GM12864 (cell line): ENCODE measurements at regions not wholly inside any gene's neighbourhood (a gene's known extent, or its start where the extent isn't known, plus 50 kb on each side); places are given as distances from the start of the nearest gene placed in this dataset.

Source experiments
- DNase-seq: peaks from one replicate; pipeline ENCODE4 v3.0.0-alpha.2; 2011; ENCODE audit warnings: low read depth
- H3K4me3 ChIP-seq: 2 replicates; pipeline ENCODE4 v1.5.1; 2011; ENCODE audit warnings: mild to moderate bottlenecking, low read depth, low read length, control low read depth
- CTCF ChIP-seq: IDR thresholded peaks from 2 replicates; pipeline ENCODE4 v1.5.1; 2011; ENCODE audit warnings: low read depth, mild to moderate bottlenecking, moderate library complexity, low read length, control low read depth, inconsistent platforms; ENCODE audit errors: missing control alignments

GRCh38 chr2:189255711-189256110, 76.2 kb upstream of the COL5A2 start:
- DNase-seq = no peak
- TF ChIP-seq CTCF = no peak
- no peak overlapping the region for H3K4me3 ChIP-seq

- no peak for DNase-seq
- TF ChIP-seq CTCF = no peak
- no peak overlapping the region for H3K4me3 ChIP-seq
Observed at GRCh38 chr2:189258616-189259365, 79.2 kb upstream of the COL5A2 start.

GRCh38 chr2:189260361-189260814, 80.8 kb upstream of the COL5A2 start:
- no peak for TF ChIP-seq CTCF
- H3K4me3 ChIP-seq = no peak overlapping the region
- DNase-seq = no peak

GRCh38 chr2:189261431-189261841, 81.9 kb upstream of the COL5A2 start:
- TF ChIP-seq CTCF = no peak
- DNase-seq = no peak
- no peak overlapping the region for H3K4me3 ChIP-seq

GRCh38 chr2:189261916-189262315, 82.4 kb upstream of the COL5A2 start:
- no peak for DNase-seq
- no peak overlapping the region for H3K4me3 ChIP-seq
- TF ChIP-seq CTCF = no peak

GRCh38 chr2:189265696-189266320, 86.2 kb upstream of the COL5A2 start:
- H3K4me3 ChIP-seq = no peak overlapping the region
- no peak for DNase-seq
- no peak for TF ChIP-seq CTCF
